ENCODE measurements at regions not wholly inside any gene's neighbourhood (a gene's known extent, or its start where the extent isn't known, plus 50 kb on each side); places are given as distances from the start of the nearest gene placed in this dataset.
"Not testable (repeated sequence)": the region's sequence is repeated elsewhere in the genome, so short reads cannot be mapped to it uniquely, and the experiment has no call there.

DNA sequence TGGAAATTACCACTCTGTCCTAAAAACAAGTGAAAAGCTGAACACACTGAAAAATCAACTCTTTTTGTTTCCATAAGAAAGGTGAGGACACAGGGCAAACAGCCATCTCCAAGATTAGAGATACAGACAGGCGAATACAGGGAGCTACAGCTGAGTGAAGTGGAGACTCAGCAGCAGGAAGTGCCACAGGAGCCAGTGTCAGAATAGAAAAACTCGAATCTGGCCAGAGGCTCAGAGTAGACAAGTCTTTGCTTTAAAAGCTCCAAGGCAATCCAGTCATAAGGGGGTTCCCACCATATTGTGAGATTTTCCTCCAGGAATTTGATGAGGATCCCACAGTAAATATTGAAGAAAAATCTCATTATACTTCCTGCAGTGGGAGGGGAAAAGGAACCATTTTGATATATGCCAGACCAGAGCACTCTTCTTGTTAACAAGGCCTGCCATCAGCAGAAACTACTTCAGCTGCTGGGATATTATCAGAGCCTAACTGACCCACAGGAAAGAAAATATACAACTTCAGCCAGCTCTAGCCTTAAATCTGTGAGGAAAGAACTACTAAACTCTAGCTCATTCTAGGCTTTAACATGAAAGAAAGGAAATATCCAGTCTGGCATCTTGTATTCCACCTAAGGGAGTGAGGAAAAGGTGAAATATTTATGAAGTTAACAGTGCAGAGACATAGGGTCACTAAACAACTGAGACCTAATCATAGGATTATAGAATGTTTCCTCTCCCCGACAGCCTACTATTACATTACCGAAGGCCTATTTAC, 256.2 kb upstream of the OLFM3 start:
- no peak for TF ChIP-seq ZFX (IDR thresholded peaks at IDR 0.05)
- TF ChIP-seq, protein P1, sequence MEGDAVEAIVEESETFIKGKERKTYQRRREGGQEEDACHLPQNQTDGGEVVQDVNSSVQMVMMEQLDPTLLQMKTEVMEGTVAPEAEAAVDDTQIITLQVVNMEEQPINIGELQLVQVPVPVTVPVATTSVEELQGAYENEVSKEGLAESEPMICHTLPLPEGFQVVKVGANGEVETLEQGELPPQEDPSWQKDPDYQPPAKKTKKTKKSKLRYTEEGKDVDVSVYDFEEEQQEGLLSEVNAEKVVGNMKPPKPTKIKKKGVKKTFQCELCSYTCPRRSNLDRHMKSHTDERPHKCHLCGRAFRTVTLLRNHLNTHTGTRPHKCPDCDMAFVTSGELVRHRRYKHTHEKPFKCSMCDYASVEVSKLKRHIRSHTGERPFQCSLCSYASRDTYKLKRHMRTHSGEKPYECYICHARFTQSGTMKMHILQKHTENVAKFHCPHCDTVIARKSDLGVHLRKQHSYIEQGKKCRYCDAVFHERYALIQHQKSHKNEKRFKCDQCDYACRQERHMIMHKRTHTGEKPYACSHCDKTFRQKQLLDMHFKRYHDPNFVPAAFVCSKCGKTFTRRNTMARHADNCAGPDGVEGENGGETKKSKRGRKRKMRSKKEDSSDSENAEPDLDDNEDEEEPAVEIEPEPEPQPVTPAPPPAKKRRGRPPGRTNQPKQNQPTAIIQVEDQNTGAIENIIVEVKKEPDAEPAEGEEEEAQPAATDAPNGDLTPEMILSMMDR (conservative IDR thresholded peaks at IDR 0.05), result no peak
- H3K27ac ChIP-seq, result no peak overlapping the region

DNA sequence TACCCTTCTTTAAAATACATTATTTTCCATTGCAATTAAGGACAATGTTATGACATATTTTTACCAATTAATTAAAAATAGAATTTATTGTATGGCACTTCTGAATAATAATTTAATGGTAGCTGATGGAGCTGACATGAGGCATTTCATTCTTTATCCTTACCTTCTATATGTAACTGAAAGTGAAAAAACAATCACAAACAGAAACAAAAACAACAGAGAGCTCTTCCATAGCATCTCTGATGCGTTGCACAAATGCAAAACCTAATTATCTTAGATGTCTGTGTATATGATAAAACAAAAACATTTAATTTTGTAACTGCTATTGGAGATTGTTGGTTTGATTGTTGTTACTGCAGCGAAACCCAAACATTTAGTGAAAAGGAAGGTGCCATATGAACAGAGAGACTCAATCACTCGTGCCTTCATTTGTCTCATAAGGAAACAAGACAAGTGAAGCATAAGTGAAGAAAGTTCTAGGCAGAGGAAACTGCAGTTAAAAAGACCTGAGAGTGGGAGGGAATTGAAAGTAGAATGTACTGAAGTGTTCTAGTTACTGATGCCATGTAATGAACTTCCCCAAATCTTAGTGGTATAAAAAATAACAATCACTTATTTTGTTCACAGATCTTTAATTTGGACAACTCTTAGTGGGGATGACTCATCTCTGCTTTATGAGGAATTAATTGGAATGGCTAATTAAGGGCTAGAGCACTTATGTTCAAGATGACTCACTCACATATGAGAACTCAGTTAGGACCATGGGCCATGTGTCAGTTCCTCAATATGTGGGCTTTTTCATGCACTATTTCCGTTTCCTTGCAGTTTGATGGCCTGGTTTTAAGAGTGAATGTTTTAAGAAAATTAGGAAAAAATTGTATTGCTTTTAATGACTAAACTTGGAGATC, 245.0 kb upstream of the OLFM3 start:
- no peak overlapping the region for H3K27ac ChIP-seq
- TF ChIP-seq ZFX (IDR thresholded peaks at IDR 0.05), result no peak
- TF ChIP-seq, protein P1 (conservative IDR thresholded peaks at IDR 0.05), result no peak

DNA sequence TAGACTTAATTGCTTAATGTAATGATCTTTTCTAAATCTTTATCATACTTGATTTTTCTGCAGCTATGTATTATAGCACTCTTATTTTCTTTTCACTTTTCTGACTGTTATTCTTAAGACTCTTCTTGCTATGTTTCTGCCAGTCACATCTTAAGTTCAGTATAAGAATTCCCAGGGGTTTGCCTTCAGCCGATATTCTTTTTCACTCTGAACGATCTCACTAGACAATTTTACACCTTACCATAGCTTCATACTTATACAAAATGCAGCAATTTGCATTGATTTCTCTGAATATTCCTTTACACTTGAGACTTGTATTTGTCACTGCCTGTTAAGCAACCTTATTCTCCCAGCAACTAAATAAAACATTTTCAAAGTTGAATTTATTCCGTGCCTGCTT, 242.5 kb upstream of the OLFM3 start:
- TF ChIP-seq, protein P1 (conservative IDR thresholded peaks at IDR 0.05), result no peak
- TF ChIP-seq ZFX (IDR thresholded peaks at IDR 0.05), result no peak
- no peak overlapping the region for H3K27ac ChIP-seq

DNA sequence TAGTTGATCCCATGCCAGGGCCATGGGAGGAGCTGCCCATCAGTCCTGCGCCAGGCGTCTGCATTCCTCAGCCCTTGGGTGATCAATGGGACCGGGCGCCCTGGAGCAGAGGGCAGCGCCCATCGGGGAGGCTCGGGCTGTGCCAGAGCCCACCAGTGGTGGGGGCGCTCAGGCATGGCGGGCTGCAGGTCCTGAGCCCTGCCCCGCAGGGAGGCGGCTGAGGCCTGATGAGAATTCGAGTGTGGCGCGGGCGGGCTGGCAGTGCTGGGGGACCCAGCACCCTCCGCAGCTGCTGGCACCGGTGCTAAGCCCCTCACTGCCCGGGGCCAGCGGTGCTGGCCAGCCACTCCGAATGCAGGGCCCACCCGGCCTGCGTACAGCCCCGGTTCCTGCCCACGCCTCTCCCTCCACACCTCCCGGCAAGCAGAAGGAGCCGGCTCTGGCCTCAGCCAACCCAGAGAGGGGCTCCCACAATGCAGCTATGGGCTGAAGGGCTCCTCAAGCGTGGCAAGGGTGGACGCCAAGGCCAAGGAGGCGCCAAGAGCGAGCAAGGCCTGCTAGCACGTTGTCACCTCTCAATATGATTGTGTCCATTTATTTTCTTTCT, 238.1 kb upstream of the OLFM3 start:
- peak overlapping the region; percentile 89 for H3K27ac ChIP-seq
- TF ChIP-seq, protein P1 (conservative IDR thresholded peaks at IDR 0.05), result no peak
- no peak for TF ChIP-seq ZFX (IDR thresholded peaks at IDR 0.05)

DNA sequence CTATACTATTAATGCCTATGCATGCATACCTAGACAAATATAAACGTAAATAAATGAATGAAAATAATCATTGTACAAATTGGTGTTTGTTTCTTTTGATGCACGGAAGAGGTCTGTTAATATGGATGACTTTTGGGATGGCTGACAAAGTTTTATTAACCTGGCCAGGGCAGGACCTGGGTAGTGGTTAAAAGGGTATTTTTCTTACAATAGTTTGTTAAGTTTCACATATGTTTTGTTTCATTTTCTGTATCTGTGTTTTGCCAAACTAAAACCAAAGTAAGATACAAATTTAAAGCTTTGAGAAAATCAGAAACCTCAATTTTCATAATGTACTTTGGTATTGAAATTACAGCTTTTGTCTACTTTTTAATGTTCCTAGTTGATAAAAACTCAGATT, 222.7 kb upstream of the OLFM3 start:
- H3K27ac ChIP-seq, result no peak overlapping the region
- TF ChIP-seq, protein P1 (conservative IDR thresholded peaks at IDR 0.05), result no peak
- no peak for TF ChIP-seq ZFX (IDR thresholded peaks at IDR 0.05)

DNA sequence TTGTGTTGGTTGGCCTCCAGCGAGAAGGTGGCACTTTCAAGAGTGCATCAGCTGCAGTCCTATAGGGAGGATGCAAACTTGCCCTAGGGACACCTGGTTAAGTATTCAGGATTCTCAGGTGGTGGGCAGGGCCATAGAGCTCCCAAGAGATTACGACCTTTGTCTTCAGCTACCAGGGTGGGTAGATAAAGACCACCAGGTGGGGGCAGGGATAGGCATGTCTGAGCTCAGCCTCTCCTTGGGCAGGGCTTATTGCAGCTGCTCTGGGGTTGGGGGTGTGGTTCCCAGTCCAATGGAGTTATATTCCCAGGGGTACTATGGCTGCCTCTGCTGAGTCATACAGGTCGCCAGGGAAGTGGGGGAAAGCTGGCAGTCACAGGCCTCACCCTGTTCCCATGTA, 214.2 kb upstream of the OLFM3 start:
- not testable (repeated sequence) for H3K27ac ChIP-seq

DNA sequence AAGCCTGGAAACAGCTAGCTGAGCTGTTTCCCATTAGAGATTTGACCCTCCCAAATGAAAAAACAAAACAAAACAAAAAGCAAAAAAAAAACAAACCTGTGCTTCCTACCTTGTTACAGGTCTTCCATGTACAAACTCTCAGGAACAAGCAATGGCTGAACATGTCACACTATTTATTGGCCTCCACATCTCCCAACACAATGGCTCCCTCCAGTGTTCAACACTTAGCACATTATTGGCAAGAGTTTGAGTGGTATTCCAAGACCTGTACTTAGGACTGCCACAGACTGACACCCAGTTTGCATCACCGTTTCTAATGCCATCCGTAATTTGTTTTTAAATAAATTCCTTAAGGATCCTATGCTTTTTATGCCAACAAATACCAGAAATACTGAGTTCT, 195.0 kb upstream of the OLFM3 start:
- H3K27ac ChIP-seq, result no peak overlapping the region
- TF ChIP-seq, protein P1 (conservative IDR thresholded peaks at IDR 0.05), result peak; percentile 83
- no peak for TF ChIP-seq ZFX (IDR thresholded peaks at IDR 0.05)
